ENCODE measurements at regions not wholly inside any gene's neighbourhood (a gene's known extent, or its start where the extent isn't known, plus 50 kb on each side); places are given as distances from the start of the nearest gene placed in this dataset.

DNA sequence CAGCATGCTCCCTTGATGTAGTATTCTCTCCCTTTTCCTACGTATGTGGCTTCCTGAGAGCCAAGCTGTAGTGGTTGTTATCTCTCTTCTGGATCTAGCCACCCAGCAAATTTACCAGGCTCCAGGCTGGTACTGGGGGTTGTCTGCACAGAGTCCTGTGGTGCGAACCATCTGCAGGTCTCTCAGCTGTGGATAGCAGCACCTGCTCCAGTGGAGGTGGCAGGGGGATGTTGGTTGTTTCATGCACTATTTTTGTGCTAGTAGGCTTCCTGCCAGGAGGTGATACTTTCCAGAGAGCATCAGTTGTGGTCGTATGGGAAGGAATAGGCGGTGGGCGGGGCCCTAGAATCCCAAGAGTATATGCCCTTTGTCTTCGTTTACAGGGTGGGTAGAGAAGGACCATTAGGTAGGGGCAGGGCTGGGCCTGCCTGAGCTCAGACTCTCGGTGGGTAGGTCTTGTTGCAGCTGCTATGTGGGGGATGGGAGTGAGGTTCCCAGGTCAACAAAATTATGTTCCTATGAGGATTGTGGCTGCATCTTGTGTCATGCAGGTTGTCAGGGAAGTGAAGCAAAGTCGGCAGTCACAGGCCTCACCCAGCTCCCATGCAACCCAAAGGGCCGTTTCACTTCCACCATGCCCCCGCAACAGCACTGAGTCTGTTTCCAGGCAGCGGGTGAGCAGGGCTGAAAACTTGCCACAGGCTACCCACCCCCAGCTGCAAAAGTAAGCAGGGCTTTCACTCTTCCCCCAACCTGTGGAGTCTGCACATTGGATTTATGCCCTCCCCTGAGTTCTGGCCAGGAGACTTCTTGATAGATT lies 1139.5 kb downstream of the BCL11A start:
- peak; percentile 67 for DNase-seq
- H2AFZ ChIP-seq (ENCODE audit: low read length): peak overlapping the region; percentile 18; the same call in 1 of the 2 replicates

GRCh38 chr2:59399126-59399525 lies 1154.3 kb downstream of the BCL11A start:
- TF ChIP-seq EZH2 (optimal IDR thresholded peaks at IDR 0.05; ENCODE audit: low read depth, low read length) (no peak), EZH2phosphoT487 (IDR thresholded peaks at IDR 0.05; ENCODE audit: low read length) (no peak), CTCF (IDR thresholded peaks at IDR 0.05; ENCODE audit: low read length) (no peak)
- no peak overlapping the region for H3K27ac ChIP-seq (ENCODE audit: low read length)
- no peak overlapping the region for H3K4me3 ChIP-seq (ENCODE audit: low read length)
- 0 out of 2 replicates have a peak, but pooled peaks cover 3% of the 10 kb centered on the region for H3K9me2 ChIP-seq (replicated peaks; ENCODE audit: insufficient read depth, low read length)
- no peak overlapping the region for H3K9ac ChIP-seq (ENCODE audit: low read length)
- H4K20me1 ChIP-seq (ENCODE audit: insufficient read depth, low read length): no peaks in the 10 kb centered on the region
- DNase-seq: no peak
- H3F3A ChIP-seq (ENCODE audit: insufficient read depth, low read length): no peaks in the 10 kb centered on the region
- no peaks in the 10 kb centered on the region for H3K79me2 ChIP-seq (ENCODE audit: low read length)
- H3K4me1 ChIP-seq (ENCODE audit: low read length): no peaks in the 10 kb centered on the region
- H3K36me3 ChIP-seq (replicated peaks; ENCODE audit: insufficient read depth, low read length): no peaks in the 10 kb centered on the region
- H3K27me3 ChIP-seq (replicated peaks; ENCODE audit: insufficient read depth, low read length): no peaks in the 10 kb centered on the region
- no peak overlapping the region for H3K4me2 ChIP-seq (ENCODE audit: low read depth, low read length)
- no peaks in the 10 kb centered on the region for H3K9me3 ChIP-seq (replicated peaks; ENCODE audit: insufficient read depth, low read length)
- H2AFZ ChIP-seq (ENCODE audit: low read length): no peak overlapping the region

More for the DNA sequence above, 1139.5 kb downstream of the BCL11A start:
- Histone ChIP-seq H3K4me2 (ENCODE audit: low read depth, low read length) (peak overlapping the region; percentile 52), H3K9ac (ENCODE audit: low read length) (peak overlapping the region; percentile 2; the same call in 1 of the 2 replicates), H4K20me1 (ENCODE audit: insufficient read depth, low read length) (no peaks in the 10 kb centered on the region), H3K36me3 (replicated peaks; ENCODE audit: insufficient read depth, low read length) (no peaks in the 10 kb centered on the region), H3F3A (ENCODE audit: insufficient read depth, low read length) (peaks cover 7% of the 10 kb centered on the region; the same call in 1 of the 2 replicates), H3K79me2 (ENCODE audit: low read length) (no peaks in the 10 kb centered on the region), H3K27me3 (replicated peaks; ENCODE audit: insufficient read depth, low read length) (no peaks in the 10 kb centered on the region), H3K27ac (ENCODE audit: low read length) (peak overlapping the region; percentile 63), H3K9me3 (replicated peaks; ENCODE audit: insufficient read depth, low read length) (no peaks in the 10 kb centered on the region), H3K4me1 (ENCODE audit: low read length) (peaks cover 20% of the 10 kb centered on the region), H3K4me3 (ENCODE audit: low read length) (no peak overlapping the region), H3K9me2 (replicated peaks; ENCODE audit: insufficient read depth, low read length) (no peaks in the 10 kb centered on the region)
- no peak for TF ChIP-seq CTCF (IDR thresholded peaks at IDR 0.05; ENCODE audit: low read length)
- no peak for TF ChIP-seq EZH2 (optimal IDR thresholded peaks at IDR 0.05; ENCODE audit: low read depth, low read length)
- TF ChIP-seq EZH2phosphoT487 (IDR thresholded peaks at IDR 0.05; ENCODE audit: low read length): no peak

DNA sequence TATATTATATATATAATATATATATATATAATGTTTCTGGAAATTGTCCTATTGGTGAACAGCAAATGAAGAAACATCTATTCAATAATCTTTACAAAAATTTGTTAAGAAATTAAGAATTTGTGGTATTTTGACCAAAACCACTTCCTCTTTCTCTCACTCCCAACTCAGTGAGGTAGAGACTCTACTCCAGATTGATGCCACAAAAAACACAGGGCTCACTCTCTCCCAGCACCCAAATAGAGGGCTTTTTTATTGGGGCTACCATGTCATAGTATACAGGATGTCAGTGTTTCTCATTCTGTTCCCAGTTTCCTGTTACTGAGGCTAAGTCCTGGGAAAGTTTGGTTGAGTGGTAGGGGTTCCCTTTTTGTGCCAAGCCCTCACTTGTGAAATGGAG lies 1155.4 kb downstream of the BCL11A start:
- Histone ChIP-seq H3K36me3 (replicated peaks; ENCODE audit: insufficient read depth, low read length) (no peaks in the 10 kb centered on the region), H3K79me2 (ENCODE audit: low read length) (no peaks in the 10 kb centered on the region), H3K9ac (ENCODE audit: low read length) (no peak overlapping the region), H3K4me1 (ENCODE audit: low read length) (no peaks in the 10 kb centered on the region), H3K9me3 (replicated peaks; ENCODE audit: insufficient read depth, low read length) (no peaks in the 10 kb centered on the region), H3K27me3 (replicated peaks; ENCODE audit: insufficient read depth, low read length) (no peaks in the 10 kb centered on the region), H3K4me3 (ENCODE audit: low read length) (no peak overlapping the region), H4K20me1 (ENCODE audit: insufficient read depth, low read length) (no peaks in the 10 kb centered on the region), H3K9me2 (replicated peaks; ENCODE audit: insufficient read depth, low read length) (0 out of 2 replicates have a peak, but pooled peaks cover 3% of the 10 kb centered on the region), H3K4me2 (ENCODE audit: low read depth, low read length) (no peak overlapping the region), H3K27ac (ENCODE audit: low read length) (no peak overlapping the region), H3F3A (ENCODE audit: insufficient read depth, low read length) (no peaks in the 10 kb centered on the region), H2AFZ (ENCODE audit: low read length) (no peak overlapping the region)
- no peak for TF ChIP-seq CTCF (IDR thresholded peaks at IDR 0.05; ENCODE audit: low read length)
- TF ChIP-seq EZH2 (optimal IDR thresholded peaks at IDR 0.05; ENCODE audit: low read depth, low read length): no peak
- TF ChIP-seq EZH2phosphoT487 (IDR thresholded peaks at IDR 0.05; ENCODE audit: low read length): no peak
- no peak for DNase-seq

All from MM.1S (cell line).